Stimulated activated CD4-positive, alpha-beta T cell treated with anti-CD3 and anti-CD28 coated beads, Interleukin-1b, Interleukin-23, amount 100 ng/mL, for 48 hours (primary cell): ENCODE measurements at regions not wholly inside any gene's neighbourhood (a gene's known extent, or its start where the extent isn't known, plus 50 kb on each side); places are given as distances from the start of the nearest gene placed in this dataset.

Experiments used
- DNase-seq: peaks from one replicate; pipeline ENCODE4 v3.0.0-alpha.2; 2020

- no peak for DNase-seq
Measured at GRCh38 chr17:72414032-72414396, 293.2 kb downstream of the SOX9 start.

GRCh38 chr17:72414967-72415853, 294.4 kb downstream of the SOX9 start:
- no peak for DNase-seq

DNA sequence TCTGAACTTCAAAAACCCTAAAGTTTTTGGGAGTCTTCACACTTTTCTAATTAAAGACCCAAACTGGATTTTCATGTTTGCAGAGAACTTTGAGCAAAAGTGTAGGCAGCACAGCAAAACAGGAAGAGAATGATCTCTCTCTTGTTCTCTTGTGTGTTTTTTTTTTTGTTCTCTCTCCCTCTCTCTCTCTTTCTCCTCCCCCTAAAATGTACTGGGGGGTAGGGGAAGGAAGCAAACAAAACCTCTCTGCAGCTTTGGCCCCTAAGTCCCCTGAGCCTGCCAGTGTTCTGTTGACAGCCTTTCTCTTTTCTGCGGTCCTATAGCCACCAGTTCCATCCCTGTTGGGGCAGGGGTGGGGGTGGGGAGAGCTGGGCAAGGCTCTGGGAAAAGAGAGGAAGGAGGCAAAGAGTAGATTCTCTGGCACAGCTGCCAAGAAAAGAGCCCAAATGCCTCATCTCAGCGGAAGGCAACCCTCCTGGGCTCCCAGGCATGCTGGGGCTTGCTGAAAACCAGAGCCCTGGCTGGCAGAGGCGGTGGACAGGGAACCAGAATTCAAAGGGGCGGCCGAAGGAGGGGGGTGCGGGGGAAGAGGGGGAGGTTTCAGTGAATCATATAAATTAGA, 295.3 kb downstream of the SOX9 start:
- no peak for DNase-seq

DNA sequence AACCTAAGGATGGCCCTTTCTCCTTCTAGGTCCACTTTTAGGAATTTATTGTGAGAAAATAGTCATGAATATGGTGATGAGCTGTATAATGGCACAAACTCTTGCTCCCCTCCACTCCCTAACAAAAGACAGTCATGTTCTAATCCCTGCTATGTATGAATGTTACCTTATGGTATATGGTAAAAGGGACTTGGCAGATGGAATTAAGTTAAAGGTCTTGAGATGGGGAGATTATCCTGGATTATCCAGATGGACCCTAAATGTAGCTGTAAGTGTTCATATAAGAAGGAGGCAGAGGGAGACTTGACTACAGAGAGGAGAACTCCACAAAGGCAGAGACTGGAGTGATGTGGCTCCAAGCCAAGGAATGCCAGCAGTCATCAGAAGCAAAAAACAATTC, 296.1 kb downstream of the SOX9 start:
- DNase-seq: no peak

GRCh38 chr17:72417627-72418026, 296.8 kb downstream of the SOX9 start:
- DNase-seq: no peak

DNA sequence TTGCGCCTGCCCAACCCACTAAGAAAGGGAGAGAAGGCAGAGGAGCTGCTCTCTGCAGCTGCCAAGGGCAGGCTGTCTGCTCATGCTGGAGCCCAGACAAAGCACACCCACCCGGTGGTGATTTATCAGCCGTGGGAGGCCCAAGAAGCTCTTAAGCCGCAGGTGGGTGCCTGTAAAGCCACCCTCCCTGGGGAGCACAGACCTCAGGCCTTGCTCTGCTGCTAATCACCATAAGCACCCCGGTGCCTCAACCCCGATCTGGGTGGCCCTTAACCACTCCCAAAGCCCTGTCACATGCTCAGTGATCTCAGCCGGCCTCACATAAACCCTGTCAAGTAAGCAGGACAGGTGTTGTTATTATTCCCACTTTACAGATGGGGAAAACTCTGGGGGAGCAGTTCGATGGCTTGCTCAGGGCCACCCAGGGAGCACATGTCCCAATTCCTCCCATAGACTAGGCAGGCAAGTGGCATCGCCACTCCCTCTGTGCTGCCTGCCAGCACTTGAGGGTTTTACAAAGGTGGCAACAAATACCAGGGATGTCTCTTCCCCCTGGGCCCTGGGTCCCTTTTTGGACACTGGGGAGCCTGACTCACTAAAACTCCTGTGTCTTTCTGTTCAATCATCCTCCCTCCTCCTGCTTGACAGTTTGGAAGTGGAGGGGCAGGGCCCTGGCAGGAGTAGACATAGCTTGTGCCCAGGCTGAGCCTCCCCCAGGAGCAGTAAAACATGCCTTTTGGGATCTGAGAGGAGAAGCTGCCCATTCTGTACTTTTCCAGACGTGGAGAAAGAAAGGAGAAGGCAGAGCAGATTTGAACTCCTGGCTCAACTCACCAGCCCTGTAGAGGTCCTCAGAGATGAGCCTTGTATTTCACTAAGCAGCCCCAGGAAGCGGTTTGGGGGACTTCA, 299.3 kb downstream of the SOX9 start:
- DNase-seq: no peak

- DNase-seq: no peak
Measured at GRCh38 chr17:72420775-72421127, 299.9 kb downstream of the SOX9 start.

DNA sequence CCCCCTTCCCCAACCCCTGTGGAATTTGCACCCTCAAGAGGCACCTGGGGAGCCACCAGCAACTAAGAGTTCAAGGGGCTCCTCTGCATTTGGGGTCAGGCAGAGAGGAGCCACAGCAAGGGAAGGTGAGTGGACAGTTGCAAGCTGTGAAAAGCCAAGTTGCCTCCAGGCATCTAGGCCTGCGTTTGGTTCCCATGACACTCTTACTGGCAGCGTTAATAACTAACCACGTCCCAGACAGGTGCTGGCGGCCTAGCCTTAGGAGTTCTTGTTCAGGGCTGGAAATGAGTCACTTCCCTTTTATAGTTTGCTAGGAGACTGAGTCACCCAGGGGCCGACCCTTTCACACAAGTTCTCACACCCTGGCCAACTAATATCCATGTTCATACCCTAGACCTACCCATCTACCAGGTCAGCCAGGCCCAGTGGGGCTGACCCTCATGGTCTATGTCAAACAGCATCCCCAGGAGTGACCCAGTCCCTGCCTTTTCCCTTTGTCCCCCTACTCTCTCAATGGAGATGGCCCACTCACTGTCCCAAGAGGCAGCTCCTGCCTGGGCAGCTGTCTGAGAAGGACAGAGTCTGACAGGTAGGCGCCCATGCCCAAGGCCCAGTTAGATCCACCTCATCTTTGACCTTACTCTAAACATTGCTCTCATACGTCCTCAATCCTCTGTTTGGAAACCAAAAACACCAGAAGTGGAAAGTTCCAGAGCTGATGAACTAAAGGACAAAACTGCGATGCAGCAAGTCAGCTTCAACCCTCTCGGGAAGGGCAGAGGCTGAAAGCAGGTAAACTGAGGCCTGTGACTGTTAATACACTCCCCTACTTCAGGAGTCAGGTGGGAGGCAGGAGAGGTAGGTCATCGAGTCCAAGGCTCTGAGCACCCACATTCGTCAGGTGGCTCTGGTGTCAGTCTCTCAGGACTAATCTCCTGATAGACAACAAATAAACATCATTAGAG, 300.6 kb downstream of the SOX9 start:
- peak; percentile 59 for DNase-seq

- no peak for DNase-seq
Measured at GRCh38 chr17:72422204-72422504, 301.3 kb downstream of the SOX9 start.

- peak; percentile 46 for DNase-seq
Measured at GRCh38 chr17:72422505-72423285, 301.9 kb downstream of the SOX9 start.

DNA sequence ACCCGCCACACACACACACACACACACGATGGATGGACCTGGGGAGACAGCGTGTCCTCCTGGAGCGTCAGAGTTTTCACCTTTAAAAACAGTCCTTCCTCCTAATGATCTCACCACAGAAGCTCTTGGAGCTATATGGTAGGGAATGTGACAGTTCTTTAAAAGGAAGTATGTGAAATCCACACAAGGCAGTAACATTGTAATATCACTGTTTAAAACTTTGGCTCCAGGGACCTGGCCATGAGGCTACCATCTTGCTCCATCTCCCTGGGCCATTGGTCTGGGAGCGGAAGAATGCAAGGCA, 302.4 kb downstream of the SOX9 start:
- no peak for DNase-seq

GRCh38 chr17:72423718-72424117, 302.9 kb downstream of the SOX9 start:
- DNase-seq: no peak

DNA sequence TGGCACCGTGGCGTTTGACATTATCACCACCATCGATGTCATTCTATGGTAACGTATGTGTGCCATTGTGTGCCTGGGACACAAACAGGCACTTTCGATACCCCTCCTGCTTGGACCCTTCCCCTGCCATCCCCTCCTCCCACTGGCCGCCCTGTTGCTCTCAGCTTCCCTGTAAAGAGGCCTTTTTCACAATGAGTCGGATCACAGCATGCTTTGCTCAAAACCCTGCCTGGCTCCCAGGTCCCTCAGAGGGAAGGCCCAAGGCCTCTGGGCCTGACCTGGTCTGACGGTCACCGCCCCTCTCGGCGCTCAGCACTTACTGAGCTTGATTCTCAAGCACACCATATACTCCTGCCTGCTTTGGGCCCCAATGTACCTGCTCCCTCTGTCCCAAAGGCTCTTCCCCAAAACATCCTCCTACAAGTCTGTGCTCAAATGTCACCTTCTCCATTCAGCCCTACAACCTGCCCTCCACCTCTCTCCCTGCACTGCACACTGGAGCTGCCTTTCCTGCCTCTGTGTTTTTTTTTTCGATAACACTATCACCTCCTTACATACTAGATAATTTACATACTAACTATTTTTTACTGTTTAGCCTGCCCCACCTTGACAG, 303.8 kb downstream of the SOX9 start:
- DNase-seq: no peak

GRCh38 chr17:72425133-72425793, 304.4 kb downstream of the SOX9 start:
- DNase-seq: no peak

DNA sequence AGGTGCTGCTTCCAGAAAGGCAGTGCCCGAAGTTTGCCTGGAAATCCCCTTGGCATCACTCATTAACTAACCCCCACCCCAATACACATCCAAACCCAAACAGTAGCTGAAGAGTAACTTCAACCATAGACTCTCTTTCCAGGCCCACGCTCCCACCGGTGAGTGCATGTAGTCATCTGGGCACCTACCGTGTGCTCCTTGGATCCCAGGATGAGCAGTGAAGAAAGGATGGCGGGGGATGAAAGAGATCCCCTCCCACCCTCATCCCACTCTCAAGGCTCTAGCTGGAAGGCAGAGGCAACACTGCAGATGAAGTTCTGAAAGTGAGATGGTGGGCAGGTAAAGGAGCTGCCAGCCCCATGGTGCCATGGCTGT, 305.0 kb downstream of the SOX9 start:
- no peak for DNase-seq

DNA sequence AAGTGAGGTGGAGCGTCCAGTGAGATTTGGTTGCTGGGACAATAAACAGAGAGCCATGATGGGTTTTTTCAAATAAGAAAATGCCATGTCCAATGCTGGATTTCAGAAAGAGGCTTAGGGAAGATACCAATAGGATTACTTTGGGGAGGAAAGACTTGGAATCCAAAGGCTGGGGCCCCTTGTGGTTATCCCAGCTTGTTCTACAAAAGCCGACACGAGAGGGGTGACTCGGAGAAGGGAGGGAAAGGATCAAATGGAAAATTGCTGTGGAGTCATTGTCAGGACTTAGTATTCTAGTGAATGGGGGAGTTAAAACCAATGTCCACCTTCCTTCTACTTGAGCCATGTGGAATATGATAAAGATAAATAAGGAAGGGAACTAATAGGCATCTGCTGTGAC, 305.5 kb downstream of the SOX9 start:
- DNase-seq: no peak

- no peak for DNase-seq
Measured at GRCh38 chr17:72426948-72427760, 306.3 kb downstream of the SOX9 start.

GRCh38 chr17:72427761-72428109, 306.9 kb downstream of the SOX9 start:
- no peak for DNase-seq

GRCh38 chr17:72429066-72429638, 308.3 kb downstream of the SOX9 start:
- no peak for DNase-seq
